GM12891 (cell line): ENCODE measurements at regions not wholly inside any gene's neighbourhood (a gene's known extent, or its start where the extent isn't known, plus 50 kb on each side); places are given as distances from the start of the nearest gene placed in this dataset.

Source experiments
- POLR2A ChIP-seq: IDR thresholded peaks from 2 replicates; pipeline ENCODE4 v1.6.1; 2011; ENCODE audit warnings: low read depth, low read length, control low read depth
- POLR2AphosphoS5 ChIP-seq: IDR thresholded peaks from 2 replicates; pipeline ENCODE4 v1.6.1; 2011; ENCODE audit warnings: low read depth, low read length, control low read depth
- POU2F2 ChIP-seq: IDR thresholded peaks from 2 replicates; pipeline ENCODE4 v1.6.1; 2011; ENCODE audit warnings: low read depth, mild to moderate bottlenecking, control low read depth, low read length, moderate library complexity
- SPI1 ChIP-seq: IDR thresholded peaks from 2 replicates; pipeline ENCODE4 v1.6.1; 2011; ENCODE audit warnings: low read depth, low read length, control low read depth
- TAF1 ChIP-seq: IDR thresholded peaks from 2 replicates; pipeline ENCODE4 v1.6.1; 2011; ENCODE audit warnings: low read depth, low read length, control low read depth

DNA sequence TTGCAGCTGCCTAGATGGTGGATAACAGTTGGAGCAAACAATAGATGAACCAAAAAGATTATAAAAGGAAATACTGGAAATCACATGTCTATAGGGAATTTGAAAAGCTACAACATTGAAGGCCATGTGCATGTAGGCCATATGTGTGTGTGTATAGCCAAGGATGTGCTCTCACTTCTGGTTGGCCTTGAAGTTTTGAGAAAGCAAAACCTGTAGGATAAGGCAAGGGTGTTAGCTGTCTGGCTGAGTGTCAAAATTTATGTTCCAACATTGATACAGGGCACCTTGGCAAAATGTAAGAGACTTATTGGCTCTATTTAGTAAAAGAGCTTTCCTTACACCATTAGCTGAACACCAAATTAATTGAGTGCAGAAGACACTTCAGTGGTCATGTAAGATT lies 1723.6 kb upstream of the PCDH20 start:
- no peak for TF ChIP-seq POLR2A
- no peak for TF ChIP-seq POLR2AphosphoS5
- no peak for TF ChIP-seq TAF1
- TF ChIP-seq POU2F2 = no peak
- no peak for TF ChIP-seq SPI1
